Islet of Langerhans (tissue), 1 donor: ENCODE measurements at regions not wholly inside any gene's neighbourhood (a gene's known extent, or its start where the extent isn't known, plus 50 kb on each side); places are given as distances from the start of the nearest gene placed in this dataset.
"Not testable (repeated sequence)": the region's sequence is repeated elsewhere in the genome, so short reads cannot be mapped to it uniquely, and the experiment has no call there.

Source experiments
- FAIRE-seq: peaks from one replicate; lab custom pipeline; 2011; peaks lifted over from hg19 to GRCh38; lab: Jason Lieb, UNC

DNA sequence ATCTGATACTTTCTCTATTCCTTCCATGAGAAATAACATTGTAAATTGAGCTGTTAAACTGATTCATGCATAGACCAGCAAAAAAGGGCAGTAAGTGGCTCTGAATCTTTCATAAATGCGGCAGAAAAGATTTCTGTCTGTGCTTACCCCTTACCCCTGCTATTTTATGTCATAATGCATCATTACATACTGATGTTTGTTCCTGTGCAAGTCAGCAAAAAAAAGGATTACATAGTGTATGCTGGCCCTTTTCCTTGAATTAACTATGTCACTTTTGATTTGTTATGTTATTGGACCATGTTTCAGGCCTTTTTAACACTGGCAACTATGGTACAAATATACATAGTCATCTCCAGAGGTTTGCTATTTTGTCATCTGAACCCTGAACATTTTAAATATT, 2159.7 kb downstream of the PCDH7 start:
- no peak for FAIRE-seq

DNA sequence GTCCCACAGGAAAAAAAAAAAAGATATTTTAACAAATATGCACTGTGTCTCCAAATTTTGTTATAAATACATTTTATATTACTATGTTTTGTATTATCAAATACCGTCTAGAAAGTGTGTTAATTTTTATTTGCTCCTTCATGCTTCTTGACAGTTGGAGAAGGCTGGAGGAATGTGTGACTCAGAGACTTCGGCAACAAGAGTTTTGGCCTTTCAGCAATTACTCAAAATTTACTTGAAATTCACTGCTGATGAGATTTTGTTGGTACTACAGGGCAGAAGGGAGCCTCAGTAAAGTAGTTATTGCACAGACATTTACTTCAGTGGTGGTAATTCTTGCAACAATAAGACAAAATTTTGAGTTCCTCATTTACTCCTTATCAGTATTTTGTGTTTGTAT, 2164.0 kb downstream of the PCDH7 start:
- no peak for FAIRE-seq

DNA sequence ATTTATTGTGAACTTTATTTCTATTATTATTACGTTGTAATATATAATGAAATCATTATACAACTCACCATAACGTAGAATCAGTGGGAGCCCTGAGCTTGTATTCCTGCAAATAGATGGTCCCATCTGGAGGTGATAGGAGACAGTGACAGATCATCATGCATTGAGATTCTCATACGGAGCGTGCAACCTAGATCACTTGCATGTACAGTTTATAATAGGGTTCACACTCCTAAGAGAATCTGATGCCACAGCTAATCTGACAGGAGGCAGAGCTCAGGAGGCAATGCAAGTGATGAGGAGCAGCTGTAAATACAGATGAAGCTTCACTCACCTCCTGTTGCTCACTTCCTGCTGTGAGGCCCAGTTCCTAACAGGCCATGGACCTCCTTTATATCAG, 2170.2 kb downstream of the PCDH7 start:
- no peak for FAIRE-seq

DNA sequence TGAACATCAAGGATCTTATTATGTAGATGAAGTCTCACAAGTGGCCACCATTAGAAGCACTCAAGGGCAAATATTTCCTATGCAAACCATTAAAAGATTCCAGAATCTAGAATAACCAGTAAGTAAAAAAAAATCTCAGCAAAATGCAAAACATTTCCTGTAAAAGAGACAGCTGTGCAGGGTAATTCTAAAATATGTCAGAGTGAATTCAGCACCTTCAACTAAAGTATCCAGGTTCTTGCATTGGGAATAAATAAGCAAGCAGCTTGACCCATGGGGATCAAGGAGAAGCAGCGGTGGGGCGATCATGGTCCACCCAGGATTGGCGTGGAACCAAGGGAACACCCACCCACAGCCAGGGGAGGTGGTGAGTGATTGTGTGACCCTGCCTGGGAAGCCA, 2188.9 kb downstream of the PCDH7 start:
- no peak for FAIRE-seq

- FAIRE-seq, result no peak
Observed at GRCh38 chr4:32909736-32910135, 2189.6 kb downstream of the PCDH7 start.

DNA sequence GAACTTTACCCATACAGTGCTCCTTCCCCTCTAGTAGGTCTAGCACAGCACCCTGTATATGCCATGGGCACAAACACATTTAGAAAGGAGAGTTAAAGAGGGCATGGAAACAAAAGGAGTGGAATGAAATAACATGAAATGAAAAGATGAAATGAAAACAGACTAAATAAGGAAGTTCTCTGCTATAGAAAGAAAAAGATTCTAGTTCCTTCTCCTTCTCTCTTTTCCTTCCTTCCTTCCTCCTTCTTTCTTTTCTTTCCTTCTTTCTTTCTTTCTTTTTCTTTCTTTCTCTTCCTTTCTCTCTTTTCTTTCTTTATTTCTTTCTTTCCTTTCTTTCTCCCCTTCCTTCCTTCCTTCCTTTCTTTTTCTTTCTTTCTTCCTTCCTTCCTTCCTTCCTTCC, 2197.4 kb downstream of the PCDH7 start:
- no peak for FAIRE-seq

DNA sequence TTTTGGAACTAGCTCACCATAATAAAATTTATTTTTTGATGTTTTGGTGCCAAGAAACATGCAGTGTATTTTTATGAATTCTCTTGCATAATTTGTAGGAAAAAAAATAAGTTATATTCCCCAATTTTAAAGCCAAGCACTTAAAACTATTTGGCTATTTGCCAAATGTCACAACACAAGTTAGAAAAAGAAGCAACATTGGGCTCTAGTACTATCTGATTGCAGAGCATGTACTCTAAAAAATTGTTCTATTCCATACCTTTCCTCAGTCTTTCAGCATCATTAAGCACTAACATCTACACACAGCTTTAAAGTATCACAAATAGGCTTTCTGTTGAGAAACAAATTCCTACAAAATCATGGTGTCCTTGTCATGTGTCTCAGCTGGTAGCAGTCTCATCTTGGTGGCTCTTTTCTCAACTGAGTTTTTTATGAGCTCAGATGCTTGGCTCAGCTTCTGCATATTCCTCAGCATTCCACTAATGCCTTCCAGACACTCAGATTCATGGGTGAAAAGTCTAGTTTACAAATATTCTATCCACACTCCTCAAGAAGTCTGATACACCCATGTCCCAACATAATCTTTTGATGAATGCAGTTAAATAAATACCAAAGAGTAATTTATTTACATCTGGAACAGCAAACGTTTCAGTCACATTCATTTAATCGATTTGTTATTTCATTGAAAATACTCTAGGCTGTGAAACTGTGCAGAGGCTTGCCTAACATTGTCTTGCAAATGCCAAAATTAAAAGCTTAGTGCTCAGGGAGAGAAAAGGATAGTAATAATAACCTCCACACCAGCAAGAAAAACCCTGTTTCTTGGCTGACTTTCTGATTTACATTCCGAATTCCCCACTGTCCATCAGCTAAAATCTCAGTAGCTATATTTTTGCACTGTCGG, 2209.9 kb downstream of the PCDH7 start:
- FAIRE-seq, result no peak

GRCh38 chr4:32930700-32931099, 2210.5 kb downstream of the PCDH7 start:
- FAIRE-seq, result no peak

GRCh38 chr4:32931475-32931874, 2211.3 kb downstream of the PCDH7 start:
- FAIRE-seq, result no peak

GRCh38 chr4:32932156-32932555, 2212.0 kb downstream of the PCDH7 start:
- FAIRE-seq, result no peak

DNA sequence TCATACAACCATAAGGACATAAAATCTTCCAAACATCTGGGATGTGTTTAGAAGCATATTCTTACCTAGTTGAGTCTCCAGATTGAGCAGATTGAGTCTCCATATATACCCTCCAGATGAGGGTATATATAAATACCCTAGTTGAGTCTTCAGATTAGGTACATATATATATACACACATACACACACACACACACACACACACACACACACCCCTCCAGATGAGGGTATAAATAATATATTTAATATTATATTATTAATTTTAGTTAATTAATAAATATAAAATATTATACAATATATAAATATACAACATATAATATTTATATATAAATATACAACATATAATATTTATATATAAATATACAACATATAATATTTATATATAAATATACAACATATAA, 2219.1 kb downstream of the PCDH7 start:
- not testable (repeated sequence) for FAIRE-seq

DNA sequence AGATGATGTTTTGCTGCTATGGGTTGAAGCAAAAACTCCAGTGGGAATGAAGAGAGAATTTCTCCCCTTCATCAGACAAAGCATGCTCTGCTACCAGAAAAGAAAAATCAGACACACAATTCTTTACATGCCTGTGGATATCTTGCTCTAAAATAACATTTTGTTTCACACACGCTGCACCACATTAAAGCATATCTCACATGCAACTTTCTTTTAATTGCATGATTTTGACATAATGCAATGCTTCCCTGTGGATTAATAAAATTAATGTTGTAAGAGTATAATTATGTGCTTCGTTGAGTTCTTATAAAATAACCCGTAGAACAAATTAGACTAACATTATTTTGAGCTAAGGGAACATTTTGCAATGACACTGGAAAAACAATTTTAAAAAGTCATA, 2230.7 kb downstream of the PCDH7 start:
- FAIRE-seq, result no peak

GRCh38 chr4:32958586-32958985, 2238.4 kb downstream of the PCDH7 start:
- FAIRE-seq, result no peak

DNA sequence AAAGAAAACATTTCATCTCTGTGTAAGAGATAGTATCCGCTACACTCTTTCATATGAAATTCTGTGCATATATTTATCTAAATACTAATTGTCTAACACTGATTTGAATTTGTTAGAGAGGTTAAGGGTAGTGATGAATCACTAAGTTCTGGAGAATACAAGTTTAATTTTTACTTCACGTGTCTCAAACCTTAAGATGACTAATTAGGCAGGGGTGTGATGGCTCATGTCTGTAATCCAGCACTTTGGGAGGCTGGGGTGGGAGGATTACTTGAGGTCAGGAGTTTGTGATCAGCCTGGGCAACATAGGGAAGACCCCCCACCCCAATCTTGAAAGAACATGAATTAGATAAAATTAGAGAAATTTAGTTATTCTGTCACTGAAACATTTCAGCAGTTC, 2241.9 kb downstream of the PCDH7 start:
- no peak for FAIRE-seq

DNA sequence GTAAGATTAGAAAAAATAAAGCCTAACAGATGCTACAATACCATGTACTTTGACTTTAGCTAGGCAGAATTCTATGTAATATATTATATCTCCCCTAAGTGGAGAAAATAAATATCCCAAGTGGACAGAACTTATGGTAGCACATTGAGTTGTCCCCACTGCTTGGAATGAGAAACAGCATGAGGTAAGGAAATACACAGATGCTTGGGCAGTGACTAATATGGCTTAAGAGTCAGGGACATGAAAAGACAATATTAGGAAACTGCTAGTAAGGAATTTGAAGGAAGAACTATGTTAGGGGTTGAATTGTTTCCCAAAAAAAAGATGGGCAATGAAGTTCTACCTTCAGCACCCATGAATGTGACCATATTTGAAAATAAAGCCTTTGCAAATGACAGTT, 2265.1 kb downstream of the PCDH7 start:
- FAIRE-seq, result no peak

GRCh38 chr4:32986236-32986635, 2266.1 kb downstream of the PCDH7 start:
- no peak for FAIRE-seq

GRCh38 chr4:32987111-32987510, 2266.9 kb downstream of the PCDH7 start:
- no peak for FAIRE-seq

DNA sequence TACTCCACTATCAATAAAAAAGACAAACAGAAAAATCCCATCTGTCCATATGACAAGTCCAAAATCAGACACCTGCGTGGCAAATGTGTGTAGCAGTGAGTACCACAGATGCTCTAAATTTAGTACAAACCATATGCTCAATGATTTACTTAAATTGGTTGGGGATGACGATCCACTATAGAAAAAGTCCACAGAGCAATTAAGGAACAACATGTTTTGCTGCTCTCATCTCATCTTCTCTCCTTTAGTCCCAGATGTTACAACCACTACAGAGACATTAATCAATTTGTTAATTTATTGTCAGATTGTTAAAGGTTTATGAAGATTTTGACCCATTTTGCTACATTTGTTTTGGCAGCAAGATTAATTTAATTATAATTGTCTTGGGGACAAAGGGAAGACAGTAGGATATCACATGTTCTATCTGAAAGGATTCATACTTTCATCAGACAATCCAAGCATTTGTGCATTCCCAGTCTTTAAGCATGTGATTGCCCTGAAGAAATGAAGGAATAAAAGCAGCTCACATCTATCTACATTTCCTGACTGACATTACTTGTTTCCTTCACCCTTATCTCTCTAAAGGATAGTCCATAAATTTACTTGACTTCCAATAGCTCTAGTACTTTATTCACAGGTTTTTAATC, 2268.1 kb downstream of the PCDH7 start:
- no peak for FAIRE-seq

GRCh38 chr4:32991663-32992062, 2271.5 kb downstream of the PCDH7 start:
- no peak for FAIRE-seq

GRCh38 chr4:32994981-32995881, 2275.1 kb downstream of the PCDH7 start:
- FAIRE-seq, result no peak

GRCh38 chr4:33013282-33013681, 2293.1 kb downstream of the PCDH7 start:
- FAIRE-seq, result no peak

- no peak for FAIRE-seq
Observed at GRCh38 chr4:33025236-33025635, 2305.1 kb downstream of the PCDH7 start.

GRCh38 chr4:33029976-33030375, 2309.8 kb downstream of the PCDH7 start:
- FAIRE-seq, result no peak
